ENCODE measurements at regions not wholly inside any gene's neighbourhood (a gene's known extent, or its start where the extent isn't known, plus 50 kb on each side); places are given as distances from the start of the nearest gene placed in this dataset.

DNA sequence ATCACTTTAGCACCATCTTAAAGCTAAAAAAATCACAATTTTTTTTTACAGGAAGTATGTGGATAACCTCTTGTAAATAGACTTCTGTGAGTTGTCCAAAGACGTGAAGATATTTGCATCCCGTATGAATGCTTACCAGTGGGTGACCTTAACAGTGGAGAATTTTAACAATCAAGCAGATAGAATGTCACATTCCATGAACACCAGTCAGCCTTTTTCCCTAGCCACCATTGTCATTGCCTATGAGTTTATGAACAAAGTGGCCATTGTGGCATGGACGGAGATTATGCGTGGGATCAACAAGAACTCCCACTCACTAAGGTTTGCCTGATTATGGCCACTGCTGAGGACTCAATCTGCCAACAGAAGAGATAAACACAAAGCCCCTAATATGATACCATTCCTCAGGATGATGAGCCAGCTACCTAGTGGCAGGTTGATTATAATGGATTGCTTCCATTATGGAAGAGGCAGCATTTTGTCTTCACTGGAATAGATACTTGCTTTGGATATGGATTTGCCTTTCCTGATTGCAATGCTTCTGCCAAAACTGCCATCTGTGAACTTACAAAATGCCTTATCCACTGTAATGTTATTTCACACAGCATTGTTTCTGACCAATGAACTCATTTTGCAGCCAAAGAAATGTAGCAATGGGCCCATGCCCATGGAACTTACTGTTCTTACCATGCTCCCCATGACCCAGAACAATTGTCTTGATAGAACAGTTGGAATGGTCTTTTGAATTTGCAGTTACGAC is 830.9 kb upstream of the NDST4 start:
- DNase-seq (ENCODE audit: extremely low read depth, low read depth), result no peak
- TF ChIP-seq, protein P1, sequence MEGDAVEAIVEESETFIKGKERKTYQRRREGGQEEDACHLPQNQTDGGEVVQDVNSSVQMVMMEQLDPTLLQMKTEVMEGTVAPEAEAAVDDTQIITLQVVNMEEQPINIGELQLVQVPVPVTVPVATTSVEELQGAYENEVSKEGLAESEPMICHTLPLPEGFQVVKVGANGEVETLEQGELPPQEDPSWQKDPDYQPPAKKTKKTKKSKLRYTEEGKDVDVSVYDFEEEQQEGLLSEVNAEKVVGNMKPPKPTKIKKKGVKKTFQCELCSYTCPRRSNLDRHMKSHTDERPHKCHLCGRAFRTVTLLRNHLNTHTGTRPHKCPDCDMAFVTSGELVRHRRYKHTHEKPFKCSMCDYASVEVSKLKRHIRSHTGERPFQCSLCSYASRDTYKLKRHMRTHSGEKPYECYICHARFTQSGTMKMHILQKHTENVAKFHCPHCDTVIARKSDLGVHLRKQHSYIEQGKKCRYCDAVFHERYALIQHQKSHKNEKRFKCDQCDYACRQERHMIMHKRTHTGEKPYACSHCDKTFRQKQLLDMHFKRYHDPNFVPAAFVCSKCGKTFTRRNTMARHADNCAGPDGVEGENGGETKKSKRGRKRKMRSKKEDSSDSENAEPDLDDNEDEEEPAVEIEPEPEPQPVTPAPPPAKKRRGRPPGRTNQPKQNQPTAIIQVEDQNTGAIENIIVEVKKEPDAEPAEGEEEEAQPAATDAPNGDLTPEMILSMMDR (IDR thresholded peaks at IDR 0.05; ENCODE audit: low read depth, low read length), result no peak

DNA sequence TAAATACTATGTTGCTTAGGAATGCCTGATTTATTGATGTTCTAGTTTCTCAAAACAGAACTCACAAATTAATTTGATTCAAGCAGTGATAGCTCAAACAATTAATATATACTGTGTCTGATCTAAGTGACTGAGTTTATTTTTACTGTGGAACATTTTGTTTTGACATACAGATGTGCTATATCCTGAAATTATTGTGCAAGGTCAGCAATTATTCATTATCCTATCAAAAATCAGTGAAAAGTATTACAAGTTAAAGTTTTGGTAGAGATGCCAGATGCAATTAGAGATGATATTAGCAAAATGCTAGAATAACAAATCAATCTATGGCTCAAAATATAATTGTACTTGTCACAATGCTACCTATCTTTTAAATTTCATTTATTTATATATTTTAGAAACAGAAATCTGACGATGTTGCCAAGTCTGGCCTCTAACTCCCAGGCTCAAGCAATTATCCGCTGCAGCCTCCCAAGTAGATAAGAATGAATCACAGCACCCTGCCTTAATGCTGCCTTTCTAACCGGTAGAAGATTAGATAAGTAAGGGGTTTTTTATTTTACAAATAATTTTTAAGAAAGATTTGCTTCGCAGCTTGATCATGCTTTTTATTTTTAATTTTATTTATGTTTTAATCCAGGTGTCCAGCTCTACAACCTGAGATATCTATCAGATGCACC is 825.5 kb upstream of the NDST4 start:
- TF ChIP-seq, protein P1 (IDR thresholded peaks at IDR 0.05; ENCODE audit: low read depth, low read length), result no peak
- DNase-seq (ENCODE audit: extremely low read depth, low read depth), result no peak

DNA sequence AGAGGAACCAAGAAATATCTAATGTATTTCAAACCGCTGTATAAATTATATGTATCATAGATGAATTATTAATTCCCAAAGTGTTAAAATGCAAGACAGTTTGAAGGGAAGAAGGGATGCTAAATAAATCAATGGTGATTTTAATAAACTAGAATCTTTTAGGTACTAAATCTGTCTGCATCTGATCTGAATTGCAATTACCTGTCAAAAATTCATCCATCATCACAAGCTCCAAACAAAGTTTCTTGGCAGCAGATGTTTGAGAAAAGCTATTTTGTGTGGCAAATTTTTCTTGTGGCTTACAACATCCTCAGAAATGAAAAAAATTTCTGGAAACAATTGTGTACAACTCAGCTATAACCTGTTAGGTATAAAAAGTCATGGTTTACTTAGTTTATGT is 816.0 kb upstream of the NDST4 start:
- no peak for DNase-seq (ENCODE audit: extremely low read depth, low read depth)
- TF ChIP-seq, protein P1 (IDR thresholded peaks at IDR 0.05; ENCODE audit: low read depth, low read length), result no peak

DNA sequence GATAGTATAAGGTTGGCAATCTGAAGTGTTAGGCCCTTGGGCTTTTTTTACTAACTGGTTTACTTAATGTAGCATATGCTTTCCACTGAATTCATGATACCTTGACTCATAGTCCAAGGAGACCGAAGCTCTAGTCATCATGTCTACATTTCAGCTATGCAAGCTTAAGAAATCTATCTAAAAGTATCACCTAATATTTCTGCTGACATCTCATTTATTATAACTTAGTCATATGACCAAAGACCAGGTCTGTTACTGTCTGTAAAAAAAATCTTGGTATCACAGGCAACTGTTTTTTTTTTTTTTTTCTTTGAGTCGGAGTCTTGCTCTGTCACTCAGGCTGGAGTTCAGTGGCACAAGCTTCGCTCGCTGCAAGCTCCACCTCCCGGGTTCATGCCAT is 814.0 kb upstream of the NDST4 start:
- TF ChIP-seq, protein P1 (IDR thresholded peaks at IDR 0.05; ENCODE audit: low read depth, low read length), result no peak
- DNase-seq (ENCODE audit: extremely low read depth, low read depth), result no peak

DNA sequence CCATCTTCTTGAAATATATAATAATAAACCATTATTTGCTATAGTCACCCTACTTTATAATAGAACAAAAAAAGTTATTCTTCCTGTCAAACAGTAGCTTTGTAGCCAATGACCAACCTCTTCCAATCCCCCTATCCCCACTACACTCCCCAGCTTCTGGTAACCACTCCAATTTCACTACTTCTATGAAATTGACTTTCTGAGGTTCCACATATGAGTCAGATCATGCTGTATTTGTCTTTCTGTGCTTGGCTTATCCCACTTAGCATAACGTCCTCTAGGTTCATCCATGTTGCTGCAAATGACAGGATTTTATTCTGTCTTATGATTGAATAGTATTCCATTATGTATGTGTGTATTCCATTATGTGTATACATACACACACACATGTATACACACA is 809.7 kb upstream of the NDST4 start:
- TF ChIP-seq, protein P1 (IDR thresholded peaks at IDR 0.05; ENCODE audit: low read depth, low read length), result no peak
- no peak for DNase-seq (ENCODE audit: extremely low read depth, low read depth)

DNA sequence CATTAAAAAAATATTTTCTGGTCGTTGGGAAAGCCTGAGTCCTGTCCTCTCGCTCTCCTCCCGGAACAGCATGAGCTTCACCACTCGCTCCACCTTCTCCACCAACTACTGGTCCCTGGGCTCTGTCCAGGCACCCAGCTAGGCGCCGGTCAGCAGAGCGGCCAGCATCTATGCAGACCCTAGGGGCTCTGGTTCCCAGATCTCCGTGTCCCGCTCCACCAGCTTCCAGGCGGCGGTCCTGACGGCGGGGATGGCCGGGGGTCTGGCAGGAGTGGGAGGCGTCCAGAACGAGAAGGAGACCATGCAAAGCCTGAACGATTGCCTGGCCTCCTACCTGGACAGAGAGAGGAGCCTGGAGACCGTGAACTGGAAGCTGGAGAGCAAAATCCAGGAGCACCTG is 807.2 kb upstream of the NDST4 start:
- DNase-seq (ENCODE audit: extremely low read depth, low read depth), result no peak
- TF ChIP-seq, protein P1 (IDR thresholded peaks at IDR 0.05; ENCODE audit: low read depth, low read length), result no peak

DNA sequence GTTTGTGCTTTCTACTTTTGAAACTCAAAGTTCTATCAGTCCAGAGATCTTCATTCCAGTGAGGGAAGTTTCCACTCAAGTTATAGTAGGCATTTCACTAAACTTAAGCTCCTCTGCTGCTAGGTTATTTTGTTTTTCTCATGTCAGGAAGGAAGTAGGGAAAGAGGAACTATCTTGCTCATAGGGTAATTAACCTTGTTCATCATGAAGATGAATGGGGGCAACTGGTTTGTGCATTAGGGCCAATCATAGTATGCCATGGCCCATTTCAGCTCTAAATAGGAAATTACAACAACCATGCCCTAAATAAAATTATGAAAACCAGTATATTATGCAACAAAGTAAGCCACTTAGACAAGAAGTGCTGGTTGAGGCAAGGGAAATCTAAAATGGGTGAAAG is 804.7 kb upstream of the NDST4 start:
- TF ChIP-seq, protein P1 (IDR thresholded peaks at IDR 0.05; ENCODE audit: low read depth, low read length), result no peak
- DNase-seq (ENCODE audit: extremely low read depth, low read depth), result no peak
